ENCODE measurements at regions not wholly inside any gene's neighbourhood (a gene's known extent, or its start where the extent isn't known, plus 50 kb on each side); places are given as distances from the start of the nearest gene placed in this dataset.
"Not testable (repeated sequence)": the region's sequence is repeated elsewhere in the genome, so short reads cannot be mapped to it uniquely, and the experiment has no call there.

GRCh38 chrX:11836284-11836683 lies 78.2 kb downstream of the MSL3 start:
- ATAC-seq (peak; percentile 81), DNase-seq (no peak)

DNA sequence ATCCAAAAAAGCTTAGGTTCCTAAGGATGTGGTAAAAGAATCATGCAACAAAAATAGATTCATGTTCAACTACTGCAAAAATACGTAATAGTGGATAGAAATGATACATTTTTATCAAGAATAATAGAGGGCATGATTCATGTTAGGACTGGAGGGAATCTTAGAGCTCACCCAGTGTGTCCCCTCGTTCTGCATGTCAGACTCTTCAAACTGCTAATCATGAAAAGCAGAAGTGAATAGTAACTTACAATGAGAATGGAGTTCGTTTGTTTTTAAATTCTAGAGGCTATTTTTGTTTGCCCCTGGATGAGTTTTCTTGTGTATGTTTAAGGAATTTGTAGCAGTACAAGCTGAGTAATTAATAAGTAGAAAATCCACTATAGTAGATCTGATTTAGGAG lies 79.4 kb downstream of the MSL3 start:
- ATAC-seq = no peak
- no peak for DNase-seq

- ATAC-seq (no peak), DNase-seq (no peak)
Measured at GRCh38 chrX:11864171-11864570, 106.1 kb downstream of the MSL3 start.

- no peak for ATAC-seq
- DNase-seq = no peak
Measured at GRCh38 chrX:11867610-11868345, 109.7 kb downstream of the MSL3 start.

DNA sequence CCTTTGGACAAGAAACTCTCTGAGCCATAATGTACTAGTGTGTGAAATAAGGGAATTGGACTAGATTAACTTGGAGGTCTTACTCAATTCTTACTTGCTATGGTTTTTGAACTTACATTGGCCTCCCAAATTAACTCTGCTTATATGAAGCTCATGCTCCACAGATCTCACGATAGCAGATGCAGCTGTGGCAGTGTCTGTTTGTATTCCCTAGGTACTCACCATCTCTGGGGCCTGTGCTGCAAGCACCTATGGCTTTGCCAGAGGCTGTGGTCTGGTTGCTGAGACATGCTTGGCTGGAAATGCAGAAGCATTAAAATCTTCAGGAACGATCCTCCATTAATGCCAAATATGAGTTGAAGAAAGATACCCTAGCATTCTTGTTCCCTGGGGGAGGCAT lies 112.8 kb downstream of the MSL3 start:
- ATAC-seq (no peak), DNase-seq (no peak)

- DNase-seq = no peak
Measured at GRCh38 chrX:11881485-11882170, 123.6 kb downstream of the MSL3 start.

DNA sequence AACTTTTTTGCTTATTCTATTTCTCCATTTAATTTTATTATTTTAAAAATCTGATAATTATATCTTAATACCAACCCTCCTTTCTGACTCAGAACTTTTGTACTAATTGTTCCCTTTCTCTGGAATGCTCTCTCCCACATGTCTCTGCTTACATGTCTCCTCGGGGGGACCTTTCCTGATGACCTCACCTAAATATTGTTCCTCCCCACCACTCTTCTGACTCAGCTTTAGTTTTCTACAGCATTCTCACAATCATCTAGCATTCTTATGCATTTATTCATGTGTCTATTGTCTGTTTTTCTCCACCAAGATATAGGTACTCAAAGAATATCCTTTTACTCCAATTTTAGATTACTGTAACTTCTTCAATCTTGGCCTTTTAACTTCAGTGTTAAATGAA lies 128.7 kb downstream of the MSL3 start:
- DNase-seq = no peak
- ATAC-seq = no peak

More at GRCh38 chrX:11881485-11882170, 123.6 kb downstream of the MSL3 start:
- no peak for ATAC-seq

- no peak for DNase-seq
- no peak for ATAC-seq
Measured at GRCh38 chrX:11887175-11887574, 129.1 kb downstream of the MSL3 start.

- ATAC-seq = no peak
- DNase-seq = no peak
Measured at GRCh38 chrX:11888421-11888820, 130.4 kb downstream of the MSL3 start.

GRCh38 chrX:11889791-11890190 lies 131.8 kb downstream of the MSL3 start:
- ATAC-seq (no peak), DNase-seq (no peak)

DNA sequence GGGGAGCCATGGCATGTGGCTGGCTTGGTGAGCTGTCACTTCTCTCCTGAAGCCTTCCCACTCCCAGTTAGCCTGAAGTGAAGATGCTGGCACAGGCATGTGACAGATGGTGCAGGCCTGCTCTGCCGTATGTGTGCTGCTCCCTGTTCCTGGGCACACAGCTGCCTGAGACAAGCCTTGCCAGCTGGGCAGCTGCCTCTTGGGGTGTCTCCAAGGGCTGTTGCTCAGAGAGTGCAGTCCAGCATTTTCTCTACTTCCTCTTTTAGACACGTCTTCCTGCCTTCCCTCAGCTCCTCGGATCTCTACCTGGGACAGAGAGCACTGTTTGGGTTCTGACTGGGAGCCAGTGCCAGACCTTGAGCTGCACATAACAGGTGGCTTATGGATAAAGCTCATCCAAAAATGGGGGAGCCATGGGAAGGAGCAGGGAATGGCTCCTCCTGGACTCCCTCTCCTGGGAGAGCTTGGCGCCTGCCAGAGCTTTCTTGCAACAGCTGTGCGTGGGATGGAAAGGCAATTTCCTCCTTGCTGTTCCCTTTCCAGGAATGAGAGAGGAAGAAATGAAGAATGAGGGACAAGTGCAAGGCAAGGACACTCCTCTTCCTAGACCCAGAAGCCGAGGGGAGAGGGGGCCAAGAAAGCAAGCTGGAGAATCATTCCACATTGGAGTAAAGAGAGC lies 132.9 kb downstream of the MSL3 start:
- no peak for ATAC-seq

GRCh38 chrX:11893933-11894710 lies 136.1 kb downstream of the MSL3 start:
- DNase-seq = no peak
- no peak for ATAC-seq

More for the DNA sequence above, 132.9 kb downstream of the MSL3 start:
- DNase-seq = no peak

- ATAC-seq (no peak), DNase-seq (no peak)
Measured at GRCh38 chrX:11899091-11899490, 141.1 kb downstream of the MSL3 start.

GRCh38 chrX:11905933-11906332 lies 147.9 kb downstream of the MSL3 start:
- ATAC-seq, DNase-seq: not testable (repeated sequence)

DNA sequence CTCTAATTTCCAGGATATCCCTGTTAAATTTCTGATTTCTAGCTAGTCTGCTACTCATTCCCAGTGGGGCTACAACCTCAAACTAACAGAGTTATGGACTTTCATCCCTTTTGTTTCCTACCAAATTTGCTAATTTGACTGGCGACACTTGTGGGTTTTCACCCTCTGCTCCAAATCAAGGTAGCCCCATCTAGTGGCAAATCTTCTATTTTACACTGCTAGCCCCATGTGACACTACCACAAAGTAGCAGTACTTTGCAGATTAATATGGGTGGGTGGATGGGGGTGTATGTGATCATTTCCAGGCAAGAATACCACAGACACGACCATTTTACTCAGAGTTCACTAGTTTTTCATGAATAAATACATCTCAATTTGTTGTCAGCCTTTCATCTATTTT lies 150.3 kb downstream of the MSL3 start:
- DNase-seq (peak; percentile 4), ATAC-seq (peak; percentile 83)

- no peak for DNase-seq
- no peak for ATAC-seq
Measured at GRCh38 chrX:11913001-11913400, 155.0 kb downstream of the MSL3 start.

DNA sequence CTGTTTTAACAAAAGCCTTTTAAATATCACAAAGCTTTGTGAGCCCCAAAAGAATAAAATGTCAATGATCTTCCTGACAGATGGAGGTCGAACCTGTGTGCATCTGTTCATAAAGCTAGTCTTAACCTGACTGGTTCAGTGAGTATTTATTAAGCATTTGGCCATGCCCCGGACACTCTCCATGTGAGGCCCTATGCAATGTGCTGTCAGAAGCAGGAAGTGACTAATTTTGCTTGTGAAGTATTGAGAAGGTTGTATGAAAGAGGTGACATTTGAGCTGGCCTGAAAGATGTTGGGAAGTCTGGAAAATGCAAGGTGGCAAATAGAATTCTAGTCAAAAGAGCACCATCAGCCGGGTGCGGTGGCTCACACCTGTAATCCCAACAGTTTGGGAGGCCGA lies 171.4 kb downstream of the MSL3 start:
- DNase-seq = no peak
- ATAC-seq = no peak

DNA sequence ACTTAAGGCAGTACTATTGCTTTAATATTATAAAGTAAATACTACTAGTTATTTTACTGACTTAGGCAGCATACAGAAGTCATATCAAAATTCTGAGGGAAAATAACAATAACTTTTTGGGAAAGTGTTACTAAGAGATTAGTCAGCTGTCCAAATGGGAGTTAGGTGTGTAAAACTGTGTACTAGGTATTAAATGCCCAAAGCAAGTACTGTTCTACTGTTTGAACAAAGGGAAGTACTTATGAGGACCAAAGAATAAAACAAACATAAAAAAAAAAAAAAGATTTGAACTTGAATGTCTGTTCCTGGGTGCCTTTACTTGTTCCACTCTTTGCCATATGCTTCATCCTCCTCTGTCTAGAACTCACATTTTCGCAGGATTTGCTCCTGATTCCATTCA lies 174.4 kb downstream of the MSL3 start:
- DNase-seq = no peak
- ATAC-seq = no peak

GRCh38 chrX:11934089-11934488 lies 176.1 kb downstream of the MSL3 start:
- DNase-seq = no peak
- ATAC-seq = no peak

DNA sequence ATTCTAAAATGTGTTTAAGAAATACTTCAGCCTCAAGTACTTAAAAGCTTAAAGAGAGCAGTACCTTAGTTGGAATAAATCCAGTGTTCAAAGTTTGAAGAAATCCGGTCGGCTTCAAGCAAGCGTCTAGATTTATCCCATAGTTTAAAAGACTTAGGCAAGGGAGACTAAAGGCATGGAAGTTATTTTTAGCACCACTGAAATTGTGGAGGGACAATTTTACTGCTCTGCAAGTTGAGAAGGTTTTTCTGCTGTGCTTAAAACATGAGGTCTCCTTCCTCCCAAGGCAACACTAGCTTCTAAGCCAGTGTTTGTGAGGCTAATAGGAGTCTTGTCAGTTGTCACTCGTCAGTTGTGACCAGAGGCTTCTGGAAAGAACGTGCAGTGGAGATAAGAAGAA lies 183.5 kb downstream of the MSL3 start:
- no peak for ATAC-seq

GRCh38 chrX:11944501-11944900 lies 186.5 kb downstream of the MSL3 start:
- DNase-seq = peak; percentile 2
- ATAC-seq = no peak

More for the DNA sequence above, 183.5 kb downstream of the MSL3 start:
- no peak for DNase-seq

GRCh38 chrX:11949291-11949690 lies 189.0 kb upstream of the FRMPD4 start:
- ATAC-seq (no peak), DNase-seq (no peak)
